ENCODE measurements at regions not wholly inside any gene's neighbourhood (a gene's known extent, or its start where the extent isn't known, plus 50 kb on each side); places are given as distances from the start of the nearest gene placed in this dataset.
"Not testable (repeated sequence)": the region's sequence is repeated elsewhere in the genome, so short reads cannot be mapped to it uniquely, and the experiment has no call there.

DNA sequence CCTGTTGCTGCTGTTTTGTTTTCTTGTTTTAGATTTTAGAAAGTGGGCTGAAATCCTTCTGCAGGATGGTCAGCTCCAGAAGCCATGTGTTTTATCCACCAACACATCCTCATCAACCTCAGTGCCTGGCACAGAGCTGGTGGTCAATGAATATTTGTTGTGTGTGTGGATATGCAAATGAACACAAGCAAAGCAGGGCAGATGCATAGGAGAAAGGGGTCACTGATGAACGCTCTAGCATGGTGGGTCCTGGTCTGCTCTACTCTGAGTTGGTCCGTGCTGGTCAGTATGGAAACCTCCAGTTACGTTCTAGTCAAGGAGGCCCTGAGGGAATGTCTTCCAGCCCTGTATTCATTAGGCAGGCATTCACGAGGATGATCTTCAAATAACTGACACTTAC lies 682.5 kb downstream of the QKI start:
- DNase-seq (no peak), ATAC-seq (no peak)
- H3K4me3 Mint-ChIP-seq = no peak overlapping the region
- intact Hi-C loops (cut with DNase I, micrococcal nuclease) = no loop called here
- ChIA-PET CTCF (no interaction called here), POLR2A (no interaction called here)
- H3K36me3 Mint-ChIP-seq (ENCODE audit: low read depth) = no peaks in the 10 kb centered on the region
- no peak overlapping the region for H3K27ac Mint-ChIP-seq
- H3K27me3 Mint-ChIP-seq = no peaks in the 10 kb centered on the region
- H3K9me3 Mint-ChIP-seq (ENCODE audit: low read depth) = no peaks in the 10 kb centered on the region
- no peaks in the 10 kb centered on the region for H3K4me1 Mint-ChIP-seq

DNA sequence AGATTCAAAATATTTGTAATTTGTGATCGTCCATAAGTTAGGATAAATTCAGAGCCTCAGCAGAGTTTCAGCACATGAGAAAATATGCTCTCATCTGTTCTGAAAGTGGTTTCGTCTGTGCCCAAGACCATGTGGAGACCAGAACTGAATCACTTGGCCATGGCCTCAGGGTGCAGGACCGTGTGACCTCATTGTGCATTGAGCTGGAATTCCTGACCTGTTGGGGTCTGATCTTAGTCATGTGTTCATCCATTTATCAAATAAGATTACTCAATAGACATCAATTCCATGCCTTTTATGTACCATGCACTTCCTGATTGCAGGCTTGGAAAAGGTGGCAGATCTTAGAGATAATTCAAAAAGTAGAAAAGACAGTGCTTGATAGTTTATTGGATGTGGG lies 680.5 kb downstream of the QKI start:
- Mint-ChIP-seq H3K36me3 (ENCODE audit: low read depth) (no peaks in the 10 kb centered on the region), H3K4me3 (no peak overlapping the region), H3K27me3 (no peaks in the 10 kb centered on the region), H3K9me3 (ENCODE audit: low read depth) (no peaks in the 10 kb centered on the region), H3K27ac (no peak overlapping the region), H3K4me1 (no peaks in the 10 kb centered on the region)
- ATAC-seq (no peak), DNase-seq (no peak)
- ChIA-PET CTCF (interaction anchor here (0.7 kb wide), 1 partner anchor 21 kb away, joined by 3 read pairs; no protein-coding TSS in a partner anchor), POLR2A (no interaction called here)
- intact Hi-C loops (cut with DNase I, micrococcal nuclease) = no loop called here

GRCh38 chr6:164087870-164088269 lies 673.4 kb downstream of the QKI start:
- no peaks in the 10 kb centered on the region for H3K27me3 Mint-ChIP-seq
- ATAC-seq (no peak), DNase-seq (no peak)
- no peaks in the 10 kb centered on the region for H3K36me3 Mint-ChIP-seq (ENCODE audit: low read depth)
- H3K4me3 Mint-ChIP-seq = no peak overlapping the region
- intact Hi-C loops (cut with DNase I, micrococcal nuclease) = no loop called here
- no peaks in the 10 kb centered on the region for H3K4me1 Mint-ChIP-seq
- no peak overlapping the region for H3K27ac Mint-ChIP-seq
- CTCF ChIA-PET = no interaction called here
- H3K9me3 Mint-ChIP-seq (ENCODE audit: low read depth) = no peaks in the 10 kb centered on the region
- POLR2A ChIA-PET = no interaction called here

GRCh38 chr6:164087211-164087610 lies 672.7 kb downstream of the QKI start:
- POLR2A ChIA-PET = no interaction called here
- H3K36me3 Mint-ChIP-seq (ENCODE audit: low read depth) = no peaks in the 10 kb centered on the region
- CTCF ChIA-PET = no interaction called here
- H3K4me3 Mint-ChIP-seq = no peak overlapping the region
- DNase-seq (no peak), ATAC-seq (no peak)
- H3K4me1 Mint-ChIP-seq = no peaks in the 10 kb centered on the region
- no peaks in the 10 kb centered on the region for H3K27me3 Mint-ChIP-seq
- intact Hi-C loops (cut with DNase I, micrococcal nuclease) = no loop called here
- no peaks in the 10 kb centered on the region for H3K9me3 Mint-ChIP-seq (ENCODE audit: low read depth)
- H3K27ac Mint-ChIP-seq = no peak overlapping the region

- intact Hi-C loops (cut with DNase I, micrococcal nuclease) = no loop called here
- DNase-seq (no peak), ATAC-seq (no peak)
- POLR2A ChIA-PET = no interaction called here
- Mint-ChIP-seq H3K27ac (no peak overlapping the region), H3K4me3 (no peak overlapping the region), H3K4me1 (no peaks in the 10 kb centered on the region), H3K27me3 (peaks cover 2% of the 10 kb centered on the region), H3K9me3 (ENCODE audit: low read depth) (no peaks in the 10 kb centered on the region), H3K36me3 (ENCODE audit: low read depth) (no peaks in the 10 kb centered on the region)
- CTCF ChIA-PET = no interaction called here
Observed at GRCh38 chr6:164086076-164086887, 671.8 kb downstream of the QKI start.

GRCh38 chr6:164085091-164086075 lies 670.9 kb downstream of the QKI start:
- no peaks in the 10 kb centered on the region for H3K36me3 Mint-ChIP-seq (ENCODE audit: low read depth)
- no peak overlapping the region for H3K27ac Mint-ChIP-seq
- ChIA-PET CTCF (no interaction called here), POLR2A (no interaction called here)
- no peaks in the 10 kb centered on the region for H3K9me3 Mint-ChIP-seq (ENCODE audit: low read depth)
- DNase-seq (no peak), ATAC-seq (no peak)
- intact Hi-C loops (cut with DNase I, micrococcal nuclease) = no loop called here
- peaks cover 2% of the 10 kb centered on the region for H3K27me3 Mint-ChIP-seq
- H3K4me1 Mint-ChIP-seq = no peaks in the 10 kb centered on the region
- H3K4me3 Mint-ChIP-seq = no peak overlapping the region

- peaks cover 5% of the 10 kb centered on the region for H3K27me3 Mint-ChIP-seq
- intact Hi-C loops (cut with DNase I, micrococcal nuclease) = no loop called here
- no peak for ATAC-seq
- no peak overlapping the region for H3K27ac Mint-ChIP-seq
- no peaks in the 10 kb centered on the region for H3K4me1 Mint-ChIP-seq
- DNase-seq = no peak
- CTCF ChIA-PET = no interaction called here
- peaks cover 4% of the 10 kb centered on the region for H3K9me3 Mint-ChIP-seq (ENCODE audit: low read depth)
- no peak overlapping the region for H3K4me3 Mint-ChIP-seq
- H3K36me3 Mint-ChIP-seq (ENCODE audit: low read depth) = no peaks in the 10 kb centered on the region
- POLR2A ChIA-PET = no interaction called here
Observed at GRCh38 chr6:164079275-164079600, 664.7 kb downstream of the QKI start.

DNA sequence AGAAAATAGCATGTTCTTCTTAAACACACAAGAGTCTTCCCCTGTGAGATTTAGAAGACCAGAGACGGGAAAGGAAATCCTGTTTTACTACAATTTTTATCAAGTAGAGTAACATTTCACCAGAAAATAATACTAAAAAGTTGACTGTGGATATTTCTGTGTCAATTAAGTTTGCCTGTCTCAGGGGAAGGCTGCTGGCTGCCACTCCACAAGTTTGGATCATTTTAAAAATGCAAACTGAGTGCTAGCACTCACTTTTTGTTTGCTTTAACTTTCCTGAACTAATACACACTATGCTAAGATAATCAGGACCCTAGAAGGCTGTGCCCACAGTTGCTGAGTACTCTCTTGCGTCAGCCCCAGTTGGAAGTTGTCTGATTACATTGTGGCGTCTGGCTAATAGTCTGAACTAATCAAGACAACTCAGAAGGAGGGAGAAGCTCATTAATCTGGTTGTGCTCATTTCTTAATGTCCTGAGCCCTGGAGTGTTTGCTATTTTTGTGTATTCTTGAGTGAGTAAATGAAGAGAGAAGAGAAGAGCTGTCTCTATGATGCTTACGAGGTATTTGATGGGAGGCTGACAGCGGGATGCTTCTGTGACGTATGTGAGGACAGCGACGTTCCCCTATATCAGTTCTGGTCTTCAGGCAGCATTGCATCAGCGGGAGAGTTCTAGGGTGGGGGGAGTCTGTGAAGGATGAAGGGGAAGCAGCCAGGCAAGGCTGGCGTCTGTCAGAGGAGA lies 664.2 kb downstream of the QKI start:
- Mint-ChIP-seq H3K27ac (no peak overlapping the region), H3K4me1 (no peaks in the 10 kb centered on the region), H3K9me3 (ENCODE audit: low read depth) (peaks cover 4% of the 10 kb centered on the region), H3K4me3 (no peak overlapping the region), H3K27me3 (peaks cover 5% of the 10 kb centered on the region), H3K36me3 (ENCODE audit: low read depth) (no peaks in the 10 kb centered on the region)
- CTCF ChIA-PET = no interaction called here
- no peak for ATAC-seq
- DNase-seq = no peak
- intact Hi-C loops (cut with DNase I, micrococcal nuclease) = no loop called here
- POLR2A ChIA-PET = no interaction called here

GRCh38 chr6:164076818-164077532 lies 662.5 kb downstream of the QKI start:
- H3K4me1 Mint-ChIP-seq; H3K9me3 Mint-ChIP-seq (ENCODE audit: low read depth); H3K4me3 Mint-ChIP-seq; DNase-seq; H3K27ac Mint-ChIP-seq; CTCF ChIA-PET; H3K36me3 Mint-ChIP-seq (ENCODE audit: low read depth); POLR2A ChIA-PET; intact Hi-C loops (cut with DNase I, micrococcal nuclease); ATAC-seq; H3K27me3 Mint-ChIP-seq: not testable (repeated sequence)

- Mint-ChIP-seq H3K4me1 (no peaks in the 10 kb centered on the region), H3K9me3 (ENCODE audit: low read depth) (peaks cover 8% of the 10 kb centered on the region), H3K36me3 (ENCODE audit: low read depth) (no peaks in the 10 kb centered on the region), H3K27me3 (peaks cover 3% of the 10 kb centered on the region), H3K4me3 (no peak overlapping the region), H3K27ac (no peak overlapping the region)
- DNase-seq = no peak
- intact Hi-C loops (cut with DNase I, micrococcal nuclease) = no loop called here
- ChIA-PET POLR2A (no interaction called here), CTCF (no interaction called here)
- ATAC-seq = no peak
Observed at GRCh38 chr6:164075981-164076615, 661.6 kb downstream of the QKI start.

DNA sequence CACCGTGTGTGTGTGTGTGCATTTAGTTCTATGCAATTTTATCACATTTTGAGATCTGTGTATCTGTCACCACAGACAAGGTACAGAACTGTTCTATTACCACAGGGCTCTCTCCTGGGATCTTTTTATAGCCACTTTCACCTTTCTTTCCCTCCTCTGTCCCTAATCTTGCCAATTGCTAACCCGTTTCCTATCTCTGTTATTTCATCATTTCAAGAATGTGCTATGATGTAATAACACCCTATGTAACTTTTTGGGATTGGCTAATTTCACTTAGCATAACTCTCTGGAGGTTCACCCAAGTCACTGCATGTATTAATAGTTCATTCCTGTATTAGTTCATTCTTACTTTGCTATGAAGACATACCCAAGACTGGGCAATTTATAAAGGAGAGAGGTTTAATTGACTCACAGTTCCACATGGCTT lies 657.7 kb downstream of the QKI start:
- ATAC-seq (no peak), DNase-seq (no peak)
- H3K4me3 Mint-ChIP-seq = no peak overlapping the region
- ChIA-PET CTCF (no interaction called here), POLR2A (no interaction called here)
- H3K4me1 Mint-ChIP-seq = no peaks in the 10 kb centered on the region
- H3K27me3 Mint-ChIP-seq = no peaks in the 10 kb centered on the region
- no peak overlapping the region for H3K27ac Mint-ChIP-seq
- no peaks in the 10 kb centered on the region for H3K36me3 Mint-ChIP-seq (ENCODE audit: low read depth)
- H3K9me3 Mint-ChIP-seq (ENCODE audit: low read depth) = peaks cover 8% of the 10 kb centered on the region
- intact Hi-C loops (cut with DNase I, micrococcal nuclease) = no loop called here

Data from activated CD4-positive, alpha-beta T cell treated with anti-CD3 and anti-CD28 coated beads for 36 hours (primary cell).